DND-41 (cell line): ENCODE measurements at regions not wholly inside any gene's neighbourhood (a gene's known extent, or its start where the extent isn't known, plus 50 kb on each side); places are given as distances from the start of the nearest gene placed in this dataset.

Experiments used
- CTCF ChIP-seq: IDR thresholded peaks from 2 replicates; pipeline ENCODE4 v1.5.1; 2012; ENCODE audit warnings: borderline replicate concordance, low read length, moderate library complexity, mild to moderate bottlenecking; ENCODE audit not compliant: poor library complexity, severe bottlenecking; ENCODE audit errors: extremely low read depth
- EZH2 ChIP-seq: IDR thresholded peaks from 3 replicates; pipeline ENCODE4 v1.6.1; 2012; ENCODE audit warnings: borderline replicate concordance, low read depth, mild to moderate bottlenecking, moderate library complexity, low read length, inconsistent platforms; ENCODE audit not compliant: severe bottlenecking

GRCh38 chr12:46507766-46508165 lies 135.2 kb upstream of the SLC38A2 start:
- TF ChIP-seq CTCF (no peak), EZH2 (no peak)
